WTC11 (cell line): ENCODE measurements at regions not wholly inside any gene's neighbourhood (a gene's known extent, or its start where the extent isn't known, plus 50 kb on each side); places are given as distances from the start of the nearest gene placed in this dataset.

Source experiments
- ATF1 ChIP-seq: sonication (generic); formaldehyde crosslinking; IDR thresholded peaks from 2 replicates; pipeline ENCODE4 v1.8.1; 2023; ENCODE audit warnings: mild to moderate bottlenecking, moderate library complexity, missing genetic modification reagents
- CREM ChIP-seq: sonication (generic); formaldehyde crosslinking; IDR thresholded peaks from 2 replicates; pipeline ENCODE4 v1.8.1; 2022; ENCODE audit warnings: mild to moderate bottlenecking, missing genetic modification reagents, moderate library complexity
- MXD4 ChIP-seq: fragments of 250-450 bp; sonication (Bioruptor Pico); IDR thresholded peaks from 2 replicates; pipeline ENCODE4 v1.8.0; 2021; ENCODE audit warnings: mild to moderate bottlenecking, moderate library complexity, borderline replicate concordance
- NFATC4 ChIP-seq: fragments of 250-450 bp; sonication (Bioruptor Pico); IDR thresholded peaks from 2 replicates; pipeline ENCODE4 v1.9.0; 2021; ENCODE audit warnings: mild to moderate bottlenecking
- PRDM15 ChIP-seq: sonication (generic); formaldehyde crosslinking; IDR thresholded peaks from 2 replicates; pipeline ENCODE4 v1.8.0; 2022; ENCODE audit warnings: missing genetic modification reagents
- TEAD1 ChIP-seq: sonication (generic); formaldehyde crosslinking; IDR thresholded peaks from 2 replicates; pipeline ENCODE4 v1.8.0; 2022; ENCODE audit warnings: mild to moderate bottlenecking, missing genetic modification reagents
- USF1 ChIP-seq: sonication (generic); formaldehyde crosslinking; IDR thresholded peaks from 2 replicates; pipeline ENCODE4 v1.8.0; 2022; ENCODE audit warnings: mild to moderate bottlenecking, missing genetic modification reagents
- ZNF232 ChIP-seq: sonication (generic); formaldehyde crosslinking; IDR thresholded peaks from 2 replicates; pipeline ENCODE4 v1.8.0; 2022; ENCODE audit warnings: mild to moderate bottlenecking, missing genetic modification reagents
- ZNF317 ChIP-seq: sonication (generic); formaldehyde crosslinking; IDR thresholded peaks from 2 replicates; pipeline ENCODE4 v1.8.1; 2023; ENCODE audit warnings: low read depth, mild to moderate bottlenecking, moderate library complexity, missing genetic modification reagents, borderline replicate concordance
- ZNF425 ChIP-seq: fragments of 250-450 bp; sonication (Bioruptor Pico); conservative IDR thresholded peaks from 2 replicates; pipeline ENCODE4 v1.9.0; 2021; ENCODE audit warnings: mild to moderate bottlenecking
- TF ChIP-seq, protein P1 (sequence below): sonication (generic); formaldehyde crosslinking; IDR thresholded peaks from 2 replicates; pipeline ENCODE4 v1.8.1; 2023; ENCODE audit warnings: mild to moderate bottlenecking, missing genetic modification reagents, borderline replicate concordance
- TF ChIP-seq, protein P2 (sequence below): sonication (generic); formaldehyde crosslinking; conservative IDR thresholded peaks from 2 replicates; pipeline ENCODE4 v1.8.1; 2023; ENCODE audit warnings: mild to moderate bottlenecking, low read depth, missing genetic modification reagents, moderate library complexity
- TF ChIP-seq, protein P3 (sequence below): fragments of 250-450 bp; sonication (Bioruptor Pico); IDR thresholded peaks from 2 replicates; pipeline ENCODE4 v1.9.0; 2021; ENCODE audit warnings: mild to moderate bottlenecking, borderline replicate concordance

DNA sequence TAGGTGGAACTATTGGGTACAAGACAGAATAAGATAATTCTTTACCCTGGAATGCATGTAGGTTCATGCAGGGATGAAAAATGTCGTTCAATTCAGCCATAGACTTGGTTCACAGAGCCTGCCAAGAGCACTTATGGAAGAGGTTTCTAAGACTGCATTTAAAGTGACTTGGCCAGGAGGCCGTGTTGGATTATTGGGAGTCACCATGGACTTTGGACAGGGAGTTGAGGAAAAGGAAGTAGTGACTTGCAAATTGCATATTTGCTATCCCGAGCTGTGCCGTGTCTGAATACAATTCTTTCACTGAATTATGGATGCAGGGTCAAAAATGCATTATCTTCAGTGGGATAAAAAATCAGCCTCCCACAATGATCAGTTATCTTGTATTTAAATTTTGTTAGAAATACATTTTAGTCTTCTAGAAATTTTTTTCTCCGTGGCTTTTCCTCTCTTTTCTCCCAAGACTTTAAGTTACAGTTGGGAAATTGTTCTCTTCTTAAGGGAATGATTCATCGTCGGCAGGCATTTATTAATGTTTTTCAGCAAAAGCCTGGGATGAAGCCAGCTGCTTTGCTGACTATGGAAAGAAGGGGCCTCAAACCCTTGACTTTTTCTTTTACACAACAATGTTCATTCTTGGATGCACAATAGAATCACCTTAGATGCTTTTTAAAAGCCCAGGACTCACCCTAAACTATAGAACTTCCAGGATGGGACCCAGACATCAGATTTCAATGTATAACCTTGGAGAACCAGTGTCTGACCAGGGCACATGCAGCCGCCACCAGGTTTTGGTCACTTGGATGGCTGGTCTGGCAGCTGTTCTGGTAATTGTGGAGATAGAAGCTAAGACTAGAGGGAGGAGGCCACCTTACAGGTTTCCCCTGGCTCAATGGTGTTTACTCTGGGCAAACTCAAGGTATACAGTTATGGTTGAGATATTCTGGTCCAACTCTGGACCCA, 70.8 kb downstream of the FAT3 start (continued):
- TF ChIP-seq, protein P1, sequence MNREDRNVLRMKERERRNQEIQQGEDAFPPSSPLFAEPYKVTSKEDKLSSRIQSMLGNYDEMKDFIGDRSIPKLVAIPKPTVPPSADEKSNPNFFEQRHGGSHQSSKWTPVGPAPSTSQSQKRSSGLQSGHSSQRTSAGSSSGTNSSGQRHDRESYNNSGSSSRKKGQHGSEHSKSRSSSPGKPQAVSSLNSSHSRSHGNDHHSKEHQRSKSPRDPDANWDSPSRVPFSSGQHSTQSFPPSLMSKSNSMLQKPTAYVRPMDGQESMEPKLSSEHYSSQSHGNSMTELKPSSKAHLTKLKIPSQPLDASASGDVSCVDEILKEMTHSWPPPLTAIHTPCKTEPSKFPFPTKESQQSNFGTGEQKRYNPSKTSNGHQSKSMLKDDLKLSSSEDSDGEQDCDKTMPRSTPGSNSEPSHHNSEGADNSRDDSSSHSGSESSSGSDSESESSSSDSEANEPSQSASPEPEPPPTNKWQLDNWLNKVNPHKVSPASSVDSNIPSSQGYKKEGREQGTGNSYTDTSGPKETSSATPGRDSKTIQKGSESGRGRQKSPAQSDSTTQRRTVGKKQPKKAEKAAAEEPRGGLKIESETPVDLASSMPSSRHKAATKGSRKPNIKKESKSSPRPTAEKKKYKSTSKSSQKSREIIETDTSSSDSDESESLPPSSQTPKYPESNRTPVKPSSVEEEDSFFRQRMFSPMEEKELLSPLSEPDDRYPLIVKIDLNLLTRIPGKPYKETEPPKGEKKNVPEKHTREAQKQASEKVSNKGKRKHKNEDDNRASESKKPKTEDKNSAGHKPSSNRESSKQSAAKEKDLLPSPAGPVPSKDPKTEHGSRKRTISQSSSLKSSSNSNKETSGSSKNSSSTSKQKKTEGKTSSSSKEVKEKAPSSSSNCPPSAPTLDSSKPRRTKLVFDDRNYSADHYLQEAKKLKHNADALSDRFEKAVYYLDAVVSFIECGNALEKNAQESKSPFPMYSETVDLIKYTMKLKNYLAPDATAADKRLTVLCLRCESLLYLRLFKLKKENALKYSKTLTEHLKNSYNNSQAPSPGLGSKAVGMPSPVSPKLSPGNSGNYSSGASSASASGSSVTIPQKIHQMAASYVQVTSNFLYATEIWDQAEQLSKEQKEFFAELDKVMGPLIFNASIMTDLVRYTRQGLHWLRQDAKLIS (CRISPR knock-in tag): no peak
- TF ChIP-seq NFATC4 (CRISPR knock-in tag): no peak
- no peak for TF ChIP-seq ATF1
- TF ChIP-seq USF1 (CRISPR knock-in tag): no peak
- no peak for TF ChIP-seq ZNF425 (CRISPR knock-in tag)
- TF ChIP-seq, protein P2, sequence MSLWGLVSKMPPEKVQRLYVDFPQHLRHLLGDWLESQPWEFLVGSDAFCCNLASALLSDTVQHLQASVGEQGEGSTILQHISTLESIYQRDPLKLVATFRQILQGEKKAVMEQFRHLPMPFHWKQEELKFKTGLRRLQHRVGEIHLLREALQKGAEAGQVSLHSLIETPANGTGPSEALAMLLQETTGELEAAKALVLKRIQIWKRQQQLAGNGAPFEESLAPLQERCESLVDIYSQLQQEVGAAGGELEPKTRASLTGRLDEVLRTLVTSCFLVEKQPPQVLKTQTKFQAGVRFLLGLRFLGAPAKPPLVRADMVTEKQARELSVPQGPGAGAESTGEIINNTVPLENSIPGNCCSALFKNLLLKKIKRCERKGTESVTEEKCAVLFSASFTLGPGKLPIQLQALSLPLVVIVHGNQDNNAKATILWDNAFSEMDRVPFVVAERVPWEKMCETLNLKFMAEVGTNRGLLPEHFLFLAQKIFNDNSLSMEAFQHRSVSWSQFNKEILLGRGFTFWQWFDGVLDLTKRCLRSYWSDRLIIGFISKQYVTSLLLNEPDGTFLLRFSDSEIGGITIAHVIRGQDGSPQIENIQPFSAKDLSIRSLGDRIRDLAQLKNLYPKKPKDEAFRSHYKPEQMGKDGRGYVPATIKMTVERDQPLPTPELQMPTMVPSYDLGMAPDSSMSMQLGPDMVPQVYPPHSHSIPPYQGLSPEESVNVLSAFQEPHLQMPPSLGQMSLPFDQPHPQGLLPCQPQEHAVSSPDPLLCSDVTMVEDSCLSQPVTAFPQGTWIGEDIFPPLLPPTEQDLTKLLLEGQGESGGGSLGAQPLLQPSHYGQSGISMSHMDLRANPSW: no peak
- no peak for TF ChIP-seq ZNF317 (CRISPR knock-in tag)
- TF ChIP-seq CREM (CRISPR knock-in tag): no peak
- TF ChIP-seq, protein P3, sequence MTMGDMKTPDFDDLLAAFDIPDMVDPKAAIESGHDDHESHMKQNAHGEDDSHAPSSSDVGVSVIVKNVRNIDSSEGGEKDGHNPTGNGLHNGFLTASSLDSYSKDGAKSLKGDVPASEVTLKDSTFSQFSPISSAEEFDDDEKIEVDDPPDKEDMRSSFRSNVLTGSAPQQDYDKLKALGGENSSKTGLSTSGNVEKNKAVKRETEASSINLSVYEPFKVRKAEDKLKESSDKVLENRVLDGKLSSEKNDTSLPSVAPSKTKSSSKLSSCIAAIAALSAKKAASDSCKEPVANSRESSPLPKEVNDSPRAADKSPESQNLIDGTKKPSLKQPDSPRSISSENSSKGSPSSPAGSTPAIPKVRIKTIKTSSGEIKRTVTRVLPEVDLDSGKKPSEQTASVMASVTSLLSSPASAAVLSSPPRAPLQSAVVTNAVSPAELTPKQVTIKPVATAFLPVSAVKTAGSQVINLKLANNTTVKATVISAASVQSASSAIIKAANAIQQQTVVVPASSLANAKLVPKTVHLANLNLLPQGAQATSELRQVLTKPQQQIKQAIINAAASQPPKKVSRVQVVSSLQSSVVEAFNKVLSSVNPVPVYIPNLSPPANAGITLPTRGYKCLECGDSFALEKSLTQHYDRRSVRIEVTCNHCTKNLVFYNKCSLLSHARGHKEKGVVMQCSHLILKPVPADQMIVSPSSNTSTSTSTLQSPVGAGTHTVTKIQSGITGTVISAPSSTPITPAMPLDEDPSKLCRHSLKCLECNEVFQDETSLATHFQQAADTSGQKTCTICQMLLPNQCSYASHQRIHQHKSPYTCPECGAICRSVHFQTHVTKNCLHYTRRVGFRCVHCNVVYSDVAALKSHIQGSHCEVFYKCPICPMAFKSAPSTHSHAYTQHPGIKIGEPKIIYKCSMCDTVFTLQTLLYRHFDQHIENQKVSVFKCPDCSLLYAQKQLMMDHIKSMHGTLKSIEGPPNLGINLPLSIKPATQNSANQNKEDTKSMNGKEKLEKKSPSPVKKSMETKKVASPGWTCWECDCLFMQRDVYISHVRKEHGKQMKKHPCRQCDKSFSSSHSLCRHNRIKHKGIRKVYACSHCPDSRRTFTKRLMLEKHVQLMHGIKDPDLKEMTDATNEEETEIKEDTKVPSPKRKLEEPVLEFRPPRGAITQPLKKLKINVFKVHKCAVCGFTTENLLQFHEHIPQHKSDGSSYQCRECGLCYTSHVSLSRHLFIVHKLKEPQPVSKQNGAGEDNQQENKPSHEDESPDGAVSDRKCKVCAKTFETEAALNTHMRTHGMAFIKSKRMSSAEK (CRISPR knock-in tag): no peak
- TF ChIP-seq ZNF232: no peak
- no peak for TF ChIP-seq MXD4 (CRISPR knock-in tag)
- TF ChIP-seq TEAD1 (CRISPR knock-in tag): no peak
- TF ChIP-seq PRDM15 (CRISPR knock-in tag): no peak
- TF ChIP-seq, all 79 proteins: peak for 0
